ENCODE measurements at regions not wholly inside any gene's neighbourhood (a gene's known extent, or its start where the extent isn't known, plus 50 kb on each side); places are given as distances from the start of the nearest gene placed in this dataset.
"Not testable (repeated sequence)": the region's sequence is repeated elsewhere in the genome, so short reads cannot be mapped to it uniquely, and the experiment has no call there.

- no peak for DNase-seq (ENCODE audit: low spot score)
Observed at GRCh38 chr1:194698908-194699318, 1512.5 kb upstream of the B3GALT2 start.

GRCh38 chr1:194693244-194693643 lies 1506.8 kb upstream of the B3GALT2 start:
- no peak for DNase-seq (ENCODE audit: low spot score)

- no peak for DNase-seq (ENCODE audit: low spot score)
Observed at GRCh38 chr1:194684636-194685035, 1498.2 kb upstream of the B3GALT2 start.

- no peak for DNase-seq (ENCODE audit: low spot score)
Observed at GRCh38 chr1:194658090-194658439, 1471.7 kb upstream of the B3GALT2 start.

- DNase-seq (ENCODE audit: low spot score), result no peak
Observed at GRCh38 chr1:194654956-194655355, 1468.5 kb upstream of the B3GALT2 start.

- no peak for DNase-seq (ENCODE audit: low spot score)
Observed at GRCh38 chr1:194653385-194653784, 1467.0 kb upstream of the B3GALT2 start.

GRCh38 chr1:194647118-194647517 lies 1460.7 kb upstream of the B3GALT2 start:
- no peak for DNase-seq (ENCODE audit: low spot score)

GRCh38 chr1:194644528-194644927 lies 1458.1 kb upstream of the B3GALT2 start:
- no peak for DNase-seq (ENCODE audit: low spot score)

- no peak for DNase-seq (ENCODE audit: low spot score)
Observed at GRCh38 chr1:194640322-194640721, 1453.9 kb upstream of the B3GALT2 start.

GRCh38 chr1:194629011-194629410 lies 1442.6 kb upstream of the B3GALT2 start:
- no peak for DNase-seq (ENCODE audit: low spot score)

- DNase-seq (ENCODE audit: low spot score), result no peak
Observed at GRCh38 chr1:194624833-194625232, 1438.4 kb upstream of the B3GALT2 start.

GRCh38 chr1:194618101-194618500 lies 1431.7 kb upstream of the B3GALT2 start:
- DNase-seq (ENCODE audit: low spot score), result no peak

- not testable (repeated sequence) for DNase-seq (ENCODE audit: low spot score)
Observed at GRCh38 chr1:194617272-194617671, 1430.9 kb upstream of the B3GALT2 start.

GRCh38 chr1:194616835-194617234 lies 1430.4 kb upstream of the B3GALT2 start:
- no peak for DNase-seq (ENCODE audit: low spot score)

GRCh38 chr1:194602184-194602583 lies 1415.8 kb upstream of the B3GALT2 start:
- DNase-seq (ENCODE audit: low spot score), result no peak

- no peak for DNase-seq (ENCODE audit: low spot score)
Observed at GRCh38 chr1:194600716-194601115, 1414.3 kb upstream of the B3GALT2 start.

- DNase-seq (ENCODE audit: low spot score), result no peak
Observed at GRCh38 chr1:194598098-194598497, 1411.7 kb upstream of the B3GALT2 start.

- no peak for DNase-seq (ENCODE audit: low spot score)
Observed at GRCh38 chr1:194586302-194586701, 1399.9 kb upstream of the B3GALT2 start.

GRCh38 chr1:194584052-194584451 lies 1397.6 kb upstream of the B3GALT2 start:
- no peak for DNase-seq (ENCODE audit: low spot score)

GRCh38 chr1:194570476-194570875 lies 1384.1 kb upstream of the B3GALT2 start:
- no peak for DNase-seq (ENCODE audit: low spot score)

GRCh38 chr1:194568610-194569009 lies 1382.2 kb upstream of the B3GALT2 start:
- no peak for DNase-seq (ENCODE audit: low spot score)

- no peak for DNase-seq (ENCODE audit: low spot score)
Observed at GRCh38 chr1:194548071-194548470, 1361.7 kb upstream of the B3GALT2 start.

GRCh38 chr1:194544012-194544411 lies 1357.6 kb upstream of the B3GALT2 start:
- DNase-seq (ENCODE audit: low spot score), result no peak

GRCh38 chr1:194538453-194538852 lies 1352.0 kb upstream of the B3GALT2 start:
- DNase-seq (ENCODE audit: low spot score), result no peak

GRCh38 chr1:194537521-194537920 lies 1351.1 kb upstream of the B3GALT2 start:
- no peak for DNase-seq (ENCODE audit: low spot score)

Data from left forelimb (tissue), 1 donor.